GM12878 (cell line): ENCODE measurements at regions not wholly inside any gene's neighbourhood (a gene's known extent, or its start where the extent isn't known, plus 50 kb on each side); places are given as distances from the start of the nearest gene placed in this dataset.

Experiments used
- ATAC-seq: fragments of 200-7000 bp; cut with Tn5 transposase; 3 replicates; pipeline ENCODE4 v1.9.1; 2020; ENCODE audit warnings: mild to moderate bottlenecking, moderate library complexity
- BruUV-seq: library from RNA; stranded (reverse); fragments of 400-500 nt; replicated peaks from 2 replicates; lab custom pipeline; 2021; lab: Mats Ljungman, UMichigan
- CTCF ChIA-PET: fragments of 300-600 bp; sonication (Branson Sonifier 250); formaldehyde crosslinking; extraction: SDS; loops from one replicate; lab custom pipeline; 2021; ENCODE audit warnings: inconsistent platforms; lab: Yijun Ruan, JAX
- POLR2A ChIA-PET: fragments of 350-600 bp; formaldehyde crosslinking; extraction: SDS; loops from one replicate; lab custom pipeline; 2021; ENCODE audit warnings: inconsistent platforms; lab: Charles Lee
- RAD21 ChIA-PET: fragments of 300-600 bp; sonication (Branson Sonifier 250); formaldehyde crosslinking; loops from one replicate; lab custom pipeline; 2023; ENCODE audit warnings: antibody characterized with exemption; ENCODE audit not compliant: unreplicated experiment; lab: Charles Lee
- SMC1A ChIA-PET: fragments of 300-600 bp; sonication (Branson Sonifier 250); formaldehyde crosslinking; loops from one replicate; lab custom pipeline; 2023; ENCODE audit not compliant: unreplicated experiment, uncharacterized antibody; lab: Charles Lee
- DNase-seq: peaks from one replicate; pipeline ENCODE4 v3.0.0-alpha.2; 2011; ENCODE audit warnings: low read depth, low spot score
- FAIRE-seq: peaks from 3 replicates; lab custom pipeline; 2011; peaks lifted over from hg19 to GRCh38; lab: Jason Lieb, UNC
- H2AFZ ChIP-seq: 2 replicates; pipeline ENCODE4 v1.6.0; 2011; ENCODE audit warnings: low read depth, low read length, control low read depth; ENCODE audit not compliant: control insufficient read depth
- H3K27ac ChIP-seq: 2 replicates; pipeline ENCODE4 v1.5.1; 2011; ENCODE audit warnings: control low read depth; ENCODE audit not compliant: control insufficient read depth, insufficient read depth
- H3K27me3 ChIP-seq, 2 experiments: replicated peaks in 1 of 2; 2 replicates each; pipeline versions ENCODE4 v1.6.0 to v1.6.1; 2011; ENCODE audit warnings: low read length in 1 of 2; ENCODE audit not compliant: control insufficient read depth in 2 of 2, insufficient read depth in 2 of 2
- H3K36me3 ChIP-seq, 2 experiments: 2 replicates each; pipeline ENCODE4 v1.5.1; 2011; ENCODE audit warnings: low read length in 1 of 2; ENCODE audit not compliant: control insufficient read depth in 2 of 2, insufficient read depth in 2 of 2
- H3K4me1 ChIP-seq: 2 replicates; pipeline ENCODE4 v1.6.1; 2011; ENCODE audit warnings: mild to moderate bottlenecking, low read length, moderate library complexity, mixed read lengths; ENCODE audit not compliant: control insufficient read depth, insufficient read depth
- H3K4me2 ChIP-seq: 2 replicates; pipeline ENCODE4 v1.6.0; 2011; ENCODE audit warnings: control low read depth; ENCODE audit not compliant: control insufficient read depth, insufficient read depth
- H3K4me3 ChIP-seq: fragments of 200-600 bp; sonication (generic); 2 replicates; pipeline ENCODE4 v1.5.1; 2016
- H3K79me2 ChIP-seq: 2 replicates; pipeline ENCODE4 v1.6.0; 2011; ENCODE audit warnings: low read length; ENCODE audit not compliant: control insufficient read depth, insufficient read depth
- H3K9ac ChIP-seq: 2 replicates; pipeline ENCODE4 v1.8.0; 2011; ENCODE audit warnings: low read length, control low read depth, mixed read lengths; ENCODE audit not compliant: control insufficient read depth, insufficient read depth
- H3K9me3 ChIP-seq: replicated peaks from 3 replicates; pipeline ENCODE4 v1.5.1; 2011; ENCODE audit warnings: mild to moderate bottlenecking, low read length; ENCODE audit not compliant: control insufficient read depth, insufficient read depth
- H4K20me1 ChIP-seq: 2 replicates; pipeline ENCODE4 v1.6.0; 2011; ENCODE audit not compliant: control insufficient read depth, insufficient read depth
- ESRRA ChIP-seq: IDR thresholded peaks from 2 replicates; pipeline ENCODE4 v1.6.1; 2012; ENCODE audit warnings: mild to moderate bottlenecking, low read length, improper control_type of control experiment
- KLF5 ChIP-seq: fragments of 450-650 bp; IDR thresholded peaks from 2 replicates; pipeline ENCODE4 v1.6.1; 2014; ENCODE audit warnings: mild to moderate bottlenecking; ENCODE audit not compliant: partially characterized antibody
- NR2C2 ChIP-seq: IDR thresholded peaks from 2 replicates; pipeline ENCODE4 v1.6.1; 2011; ENCODE audit warnings: borderline replicate concordance, low read depth; ENCODE audit not compliant: control insufficient read depth, insufficient read length
- SMAD1 ChIP-seq: fragments of 450-650 bp; IDR thresholded peaks from 2 replicates; pipeline ENCODE4 v1.6.1; 2018; ENCODE audit warnings: mild to moderate bottlenecking, low read depth; ENCODE audit not compliant: partially characterized antibody
- WGBS: methylation state at CpG from one replicate; pipeline ENCODE4 v1.1.6; 2016; ENCODE audit warnings: low lambda C conversion rate; ENCODE audit not compliant: insufficient replicate concordance, insufficient coverage; ENCODE audit errors: missing lambda C conversion rate; 5-methylcytosine and 5-hydroxymethylcytosine counted together
- in situ Hi-C: fragments of 300-500 bp; cut with MboI; formaldehyde crosslinking; loops from 9 replicates; pipeline ENCODE4 v1.14.3; 2018; ENCODE audit warnings: mixed read lengths
- intact Hi-C: fragments of 100-400 bp; cut with micrococcal nuclease; formaldehyde crosslinking; loops from one replicate; pipeline ENCODE4 v1.14.2; 2022; ENCODE audit not compliant: unreplicated experiment
- TF ChIP-seq, protein P1 (sequence below): IDR thresholded peaks from 2 replicates; pipeline ENCODE4 v1.6.1; 2012; ENCODE audit warnings: low read length, inconsistent platforms
- TF ChIP-seq, protein P2 (sequence below): IDR thresholded peaks from 2 replicates; pipeline ENCODE4 v1.6.1; 2012; ENCODE audit warnings: low read depth, low read length, improper control_type of control experiment
- TF ChIP-seq, protein P3 (sequence below): IDR thresholded peaks from 2 replicates; pipeline ENCODE4 v1.6.1; 2011; ENCODE audit warnings: low read depth, low read length, improper control_type of control experiment, borderline replicate concordance

DNA sequence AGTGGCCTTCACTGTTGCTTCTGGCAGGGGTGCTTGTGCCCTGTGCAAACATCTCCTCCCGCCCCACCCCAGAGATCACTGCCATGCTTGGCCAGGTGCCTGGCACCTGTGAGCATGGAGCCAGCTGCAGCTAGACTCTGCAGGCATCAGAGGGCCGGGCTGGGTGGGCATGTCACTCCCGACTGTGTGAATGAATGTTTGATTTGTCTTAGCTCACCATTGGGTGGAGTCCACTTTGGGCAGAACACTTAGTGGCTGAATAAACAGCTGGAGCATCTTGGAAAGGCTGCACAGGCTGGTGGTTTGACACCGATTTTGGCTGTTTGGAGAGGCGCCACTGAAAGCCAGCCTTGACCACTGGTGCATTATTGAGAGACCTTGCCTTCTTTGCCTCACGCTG, 267.3 kb downstream of the DLEU7 start:
- no peaks in the 10 kb centered on the region for H3K36me3 ChIP-seq
- ATAC-seq (no peak), DNase-seq (no peak), FAIRE-seq (no peak)
- SMC1A ChIA-PET, result interaction anchor here (0.7 to 0.9 kb wide), 2 partner anchors 104 to 491 kb away, joined by 3 to 4 read pairs; no protein-coding TSS in a partner anchor
- POLR2A ChIA-PET, result no interaction called here
- no peak overlapping the region for H3K27ac ChIP-seq
- RAD21 ChIA-PET, result interaction anchor here (1.5 kb wide), 1 partner anchor 600 kb away, joined by 3 read pairs; no protein-coding TSS in a partner anchor
- H3K4me1 ChIP-seq, result no peaks in the 10 kb centered on the region
- no peak overlapping the region for H3K9ac ChIP-seq
- BruUV-seq, result no TSS peak
- H3K4me2 ChIP-seq, result no peak overlapping the region
- TF ChIP-seq, protein P1, sequence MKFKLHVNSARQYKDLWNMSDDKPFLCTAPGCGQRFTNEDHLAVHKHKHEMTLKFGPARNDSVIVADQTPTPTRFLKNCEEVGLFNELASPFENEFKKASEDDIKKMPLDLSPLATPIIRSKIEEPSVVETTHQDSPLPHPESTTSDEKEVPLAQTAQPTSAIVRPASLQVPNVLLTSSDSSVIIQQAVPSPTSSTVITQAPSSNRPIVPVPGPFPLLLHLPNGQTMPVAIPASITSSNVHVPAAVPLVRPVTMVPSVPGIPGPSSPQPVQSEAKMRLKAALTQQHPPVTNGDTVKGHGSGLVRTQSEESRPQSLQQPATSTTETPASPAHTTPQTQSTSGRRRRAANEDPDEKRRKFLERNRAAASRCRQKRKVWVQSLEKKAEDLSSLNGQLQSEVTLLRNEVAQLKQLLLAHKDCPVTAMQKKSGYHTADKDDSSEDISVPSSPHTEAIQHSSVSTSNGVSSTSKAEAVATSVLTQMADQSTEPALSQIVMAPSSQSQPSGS, result no peak
- no peak for TF ChIP-seq KLF5
- TF ChIP-seq, protein P2, sequence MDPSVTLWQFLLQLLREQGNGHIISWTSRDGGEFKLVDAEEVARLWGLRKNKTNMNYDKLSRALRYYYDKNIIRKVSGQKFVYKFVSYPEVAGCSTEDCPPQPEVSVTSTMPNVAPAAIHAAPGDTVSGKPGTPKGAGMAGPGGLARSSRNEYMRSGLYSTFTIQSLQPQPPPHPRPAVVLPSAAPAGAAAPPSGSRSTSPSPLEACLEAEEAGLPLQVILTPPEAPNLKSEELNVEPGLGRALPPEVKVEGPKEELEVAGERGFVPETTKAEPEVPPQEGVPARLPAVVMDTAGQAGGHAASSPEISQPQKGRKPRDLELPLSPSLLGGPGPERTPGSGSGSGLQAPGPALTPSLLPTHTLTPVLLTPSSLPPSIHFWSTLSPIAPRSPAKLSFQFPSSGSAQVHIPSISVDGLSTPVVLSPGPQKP, result no peak
- no peak for TF ChIP-seq NR2C2
- TF ChIP-seq SMAD1, result no peak
- TF ChIP-seq, protein P3, sequence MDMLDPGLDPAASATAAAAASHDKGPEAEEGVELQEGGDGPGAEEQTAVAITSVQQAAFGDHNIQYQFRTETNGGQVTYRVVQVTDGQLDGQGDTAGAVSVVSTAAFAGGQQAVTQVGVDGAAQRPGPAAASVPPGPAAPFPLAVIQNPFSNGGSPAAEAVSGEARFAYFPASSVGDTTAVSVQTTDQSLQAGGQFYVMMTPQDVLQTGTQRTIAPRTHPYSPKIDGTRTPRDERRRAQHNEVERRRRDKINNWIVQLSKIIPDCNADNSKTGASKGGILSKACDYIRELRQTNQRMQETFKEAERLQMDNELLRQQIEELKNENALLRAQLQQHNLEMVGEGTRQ, result no peak
- TF ChIP-seq ESRRA, result no peak
- 39% methylated on average over 6 of the region's 6 CpGs for WGBS
- CTCF ChIA-PET, result interaction anchor here (0.5 to 1.2 kb wide), 2 partner anchors 24 to 465 kb away, joined by 3 to 4 read pairs; no protein-coding TSS in a partner anchor
- no peaks in the 10 kb centered on the region for H3K79me2 ChIP-seq
- no peaks in the 10 kb centered on the region; the same call in 2 of the 3 replicates for H3K9me3 ChIP-seq
- H3K4me3 ChIP-seq, result no peak overlapping the region
- in situ Hi-C loops, result no loop called here
- H3K27me3 ChIP-seq, result no peaks in the 10 kb centered on the region; a peak in 1 of 4 replicates
- no peak overlapping the region for H2AFZ ChIP-seq
- intact Hi-C loops, result no loop called here
- no peaks in the 10 kb centered on the region for H4K20me1 ChIP-seq
